NCI-H2029 (cell line): ENCODE measurements at regions not wholly inside any gene's neighbourhood (a gene's known extent, or its start where the extent isn't known, plus 50 kb on each side); places are given as distances from the start of the nearest gene placed in this dataset.

Experiments
- DNase-seq: peaks from one replicate; lab custom pipeline; 2025; lab: John Stamatoyannopoulos, UW

DNA sequence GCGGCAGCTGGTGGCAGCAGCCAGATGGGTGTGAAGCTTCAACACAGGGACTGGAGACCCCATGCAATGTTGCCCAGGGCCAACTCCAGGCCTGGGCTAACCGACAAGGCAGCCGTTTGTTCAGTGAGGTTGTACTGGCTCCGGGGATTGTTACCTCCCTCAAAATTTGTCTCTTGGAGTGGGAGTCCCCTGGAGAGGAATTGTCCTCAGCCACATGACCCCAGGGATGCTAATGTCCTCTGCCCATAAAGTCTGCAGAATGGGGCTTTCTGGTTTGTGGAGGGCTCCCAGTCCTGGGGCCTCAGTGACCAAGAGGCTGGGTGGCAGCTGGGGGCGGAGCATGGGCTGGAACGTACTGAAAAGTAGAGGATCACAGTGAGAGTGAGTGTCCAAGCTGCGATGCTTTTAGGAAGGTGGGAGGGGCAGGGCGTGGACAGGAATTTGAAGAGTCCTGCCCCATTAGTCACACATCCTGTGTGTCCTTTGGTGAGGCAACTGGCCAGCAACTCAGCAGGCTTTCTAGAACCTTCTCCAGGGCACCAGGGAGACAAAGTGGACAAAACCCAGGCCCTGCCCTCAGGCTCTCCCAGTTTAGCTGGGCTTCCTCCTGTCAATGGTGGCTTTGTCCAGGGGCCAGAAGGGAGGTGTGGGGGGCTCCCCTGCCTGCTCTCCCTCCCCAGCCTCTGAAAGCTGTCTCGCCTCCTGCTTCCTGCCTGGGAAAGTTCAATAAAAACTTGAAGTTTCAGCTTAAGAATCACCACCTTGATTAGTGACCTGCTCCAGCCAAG is 114.0 kb downstream of the NSG2 start:
- DNase-seq = no peak

DNA sequence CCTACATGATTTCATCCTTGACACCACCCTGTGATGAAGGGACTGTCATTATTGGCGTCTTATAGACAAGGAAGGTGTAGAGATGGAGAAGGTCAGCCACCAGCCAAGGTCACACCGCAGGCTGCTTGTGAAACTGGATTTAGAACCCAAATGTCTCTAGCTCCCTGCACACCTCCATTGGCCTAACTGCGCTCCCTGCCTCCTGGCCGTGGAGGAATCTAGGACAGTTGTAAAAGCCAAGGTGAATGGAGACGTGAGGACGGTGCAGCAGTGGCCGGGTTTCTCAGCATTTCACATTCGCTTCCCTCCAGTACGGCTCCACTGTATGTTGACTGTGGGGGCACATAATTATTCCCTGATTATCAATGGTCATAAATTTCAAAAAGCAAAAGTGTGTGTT is 119.9 kb downstream of the NSG2 start:
- no peak for DNase-seq

DNA sequence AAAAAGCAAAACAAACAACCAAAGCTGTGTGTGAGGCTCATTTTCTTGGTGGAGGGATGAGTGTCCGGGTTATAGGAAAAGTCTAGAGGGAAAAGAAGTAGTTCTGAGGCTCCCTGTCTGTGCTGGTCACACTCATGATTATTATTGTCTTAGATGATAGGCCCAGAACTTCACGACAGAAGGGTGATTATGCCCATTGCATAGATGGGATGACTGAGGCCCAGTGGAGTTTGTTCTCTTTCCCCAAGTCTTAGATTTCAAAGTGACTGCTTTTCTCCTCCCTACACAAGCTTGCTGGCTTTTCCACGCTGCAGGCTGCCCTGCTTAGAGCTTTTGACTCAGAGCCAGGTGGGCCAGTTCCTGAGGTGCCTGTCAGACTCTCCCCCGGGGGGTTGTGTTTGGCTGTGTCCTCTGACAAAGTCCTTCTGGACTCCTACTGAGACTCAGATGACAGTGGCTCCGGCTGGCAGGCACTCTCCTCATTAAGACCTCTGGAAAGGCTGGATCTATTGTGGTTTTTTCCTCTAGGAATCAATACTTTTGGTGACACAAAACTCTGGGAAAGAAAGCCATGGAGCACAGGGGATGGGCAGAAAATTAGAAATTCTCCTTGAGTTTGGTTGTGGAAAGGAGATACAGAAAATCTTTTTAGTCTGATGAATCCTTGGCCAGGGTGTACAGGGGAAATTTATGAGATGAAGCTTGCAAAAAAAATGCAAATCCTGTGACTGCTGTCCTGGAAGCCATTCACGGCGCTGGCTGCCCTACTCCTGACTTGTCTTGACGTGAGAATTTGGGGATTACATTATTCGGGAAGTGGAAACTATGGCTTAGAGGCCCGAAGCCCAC is 120.9 kb downstream of the NSG2 start:
- DNase-seq = no peak

GRCh38 chr5:174167080-174167910 is 121.8 kb downstream of the NSG2 start:
- no peak for DNase-seq

GRCh38 chr5:174172152-174172551 is 126.6 kb downstream of the NSG2 start:
- DNase-seq = no peak

- no peak for DNase-seq
Measured at GRCh38 chr5:174172566-174172965, 127.1 kb downstream of the NSG2 start.

DNA sequence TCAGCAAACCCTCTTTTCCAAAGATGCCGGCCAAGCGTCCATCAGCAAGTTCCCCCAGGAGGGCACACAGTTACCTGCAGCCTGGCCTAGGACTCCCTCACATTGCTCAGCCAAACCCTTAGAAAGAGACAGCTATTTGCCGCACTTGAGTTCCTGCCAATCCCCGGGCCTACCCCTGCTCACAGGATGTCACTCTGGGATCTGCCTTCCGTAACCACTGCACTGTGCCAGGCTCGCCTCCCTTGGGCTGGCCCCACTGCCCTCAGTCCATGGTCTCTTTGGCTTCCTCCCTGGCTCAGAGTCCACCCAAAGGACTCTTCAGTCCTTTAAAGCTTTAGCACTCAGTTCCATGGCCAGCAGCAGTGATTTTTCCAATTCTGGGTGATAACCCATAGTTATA is 128.3 kb downstream of the NSG2 start:
- DNase-seq = no peak

- no peak for DNase-seq
Measured at GRCh38 chr5:174175716-174176268, 130.3 kb downstream of the NSG2 start.

DNA sequence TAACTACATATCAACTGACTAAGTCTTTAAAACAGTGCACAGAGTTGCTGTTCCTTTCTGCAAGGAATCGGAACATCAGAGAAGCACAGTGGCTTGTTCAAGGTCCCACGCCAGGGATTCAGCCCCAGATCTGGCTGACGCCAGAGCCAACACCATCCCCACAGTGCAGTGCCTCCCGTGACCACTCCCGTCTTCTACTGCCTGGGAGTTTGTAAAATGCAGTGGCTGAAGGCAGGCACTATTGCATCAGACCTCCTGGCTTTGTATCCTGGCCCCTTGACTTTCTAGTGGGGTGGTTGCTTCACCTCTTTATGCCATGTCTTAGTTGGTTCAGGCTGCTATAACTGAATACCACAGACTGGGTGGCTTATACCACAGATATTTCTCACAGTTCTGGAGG is 131.0 kb downstream of the NSG2 start:
- DNase-seq = no peak

GRCh38 chr5:174177531-174177930 is 132.0 kb downstream of the NSG2 start:
- no peak for DNase-seq

DNA sequence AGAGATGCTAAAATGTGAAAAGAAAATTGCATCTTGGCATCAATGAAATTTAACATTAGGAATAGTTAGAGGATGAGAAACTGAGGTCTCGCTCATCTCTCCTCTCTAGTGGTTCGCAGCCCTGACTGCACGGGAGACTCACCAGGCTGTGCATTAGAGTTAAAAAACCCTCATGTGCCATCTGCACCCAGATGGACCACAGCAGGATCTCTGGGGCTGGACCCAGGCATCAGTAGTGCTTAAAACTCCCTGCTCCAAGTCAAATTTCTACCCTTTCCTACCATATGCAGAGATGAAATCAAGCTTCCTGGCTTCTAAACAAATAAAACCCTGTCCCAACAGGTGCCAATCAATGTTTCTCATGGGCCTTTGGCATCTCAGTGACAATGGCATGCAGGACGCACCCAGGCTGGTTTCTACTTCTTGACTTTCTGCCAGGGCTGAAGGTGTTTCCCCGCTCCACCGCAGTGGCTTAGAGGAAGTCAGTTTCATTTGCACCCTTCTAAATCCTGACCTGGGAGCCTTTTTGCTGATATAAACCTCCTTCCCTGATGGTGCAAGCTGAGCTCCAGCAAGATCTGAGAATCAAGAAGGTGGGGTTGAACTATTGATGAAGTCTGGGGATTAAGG is 132.6 kb downstream of the NSG2 start:
- peak; percentile 27 for DNase-seq

GRCh38 chr5:174180639-174181038 is 135.1 kb downstream of the NSG2 start:
- no peak for DNase-seq

DNA sequence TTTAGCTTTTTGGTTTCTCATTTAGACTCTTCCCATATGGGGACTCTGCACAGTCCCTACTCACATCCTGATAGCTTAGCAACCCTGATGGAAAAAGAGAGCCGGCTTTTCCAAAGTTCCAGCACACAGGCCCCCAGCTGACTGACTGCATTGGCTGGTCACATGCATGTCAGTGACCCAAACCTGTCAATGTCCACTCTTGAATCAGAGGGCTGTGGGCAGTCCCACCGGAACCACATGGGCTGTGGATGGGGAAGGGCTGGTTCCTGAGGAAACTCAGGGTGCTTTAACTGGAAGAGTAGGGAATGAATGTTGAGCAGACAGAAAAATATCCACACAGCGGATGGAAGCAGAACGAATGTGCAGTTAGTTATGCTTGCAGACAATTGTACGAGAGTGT is 136.6 kb downstream of the NSG2 start:
- DNase-seq = no peak

- DNase-seq = no peak
Measured at GRCh38 chr5:174183701-174184100, 138.2 kb downstream of the NSG2 start.

- no peak for DNase-seq
Measured at GRCh38 chr5:174185506-174185905, 140.0 kb downstream of the NSG2 start.

- DNase-seq = no peak
Measured at GRCh38 chr5:174186096-174186695, 140.7 kb downstream of the NSG2 start.

DNA sequence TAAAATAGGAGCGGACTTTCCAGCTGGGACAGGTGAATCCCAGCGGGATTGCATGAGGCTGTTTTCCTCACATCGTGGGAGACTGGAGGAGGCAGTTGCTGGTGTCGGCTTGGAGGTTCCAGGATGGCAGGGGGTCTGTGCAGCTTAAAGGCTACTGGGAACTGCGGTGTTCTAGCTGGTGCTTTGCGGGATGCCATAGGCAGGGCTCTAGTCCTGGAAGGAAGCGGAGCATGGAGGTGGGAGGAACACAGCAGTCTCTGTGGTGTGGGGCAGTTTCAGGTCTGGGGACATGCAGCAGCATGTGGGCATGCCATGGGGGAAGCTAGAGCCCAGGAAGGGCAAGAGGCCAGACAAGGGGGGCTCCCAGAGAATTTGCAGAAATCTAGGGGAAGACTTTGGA is 141.5 kb downstream of the NSG2 start:
- no peak for DNase-seq

GRCh38 chr5:174187481-174187880 is 142.0 kb downstream of the NSG2 start:
- peak; percentile 63 for DNase-seq

GRCh38 chr5:174188295-174188694 is 142.8 kb downstream of the NSG2 start:
- DNase-seq = no peak

- DNase-seq = no peak
Measured at GRCh38 chr5:174189654-174190541, 144.4 kb downstream of the NSG2 start.
